GM12878 (cell line): ENCODE measurements at regions not wholly inside any gene's neighbourhood (a gene's known extent, or its start where the extent isn't known, plus 50 kb on each side); places are given as distances from the start of the nearest gene placed in this dataset.

ENCODE experiments used
- ATAC-seq: fragments of 200-7000 bp; cut with Tn5 transposase; 3 replicates; pipeline ENCODE4 v1.9.1; 2020; ENCODE audit warnings: mild to moderate bottlenecking, moderate library complexity
- BruUV-seq: library from RNA; stranded (reverse); fragments of 400-500 nt; replicated peaks from 2 replicates; lab custom pipeline; 2021; lab: Mats Ljungman, UMichigan
- CTCF ChIA-PET: fragments of 300-600 bp; sonication (Branson Sonifier 250); formaldehyde crosslinking; extraction: SDS; loops from one replicate; lab custom pipeline; 2021; ENCODE audit warnings: inconsistent platforms; lab: Yijun Ruan, JAX
- POLR2A ChIA-PET: fragments of 350-600 bp; formaldehyde crosslinking; extraction: SDS; loops from one replicate; lab custom pipeline; 2021; ENCODE audit warnings: inconsistent platforms; lab: Charles Lee
- RAD21 ChIA-PET: fragments of 300-600 bp; sonication (Branson Sonifier 250); formaldehyde crosslinking; loops from one replicate; lab custom pipeline; 2023; ENCODE audit warnings: antibody characterized with exemption; ENCODE audit not compliant: unreplicated experiment; lab: Charles Lee
- SMC1A ChIA-PET: fragments of 300-600 bp; sonication (Branson Sonifier 250); formaldehyde crosslinking; loops from one replicate; lab custom pipeline; 2023; ENCODE audit not compliant: unreplicated experiment, uncharacterized antibody; lab: Charles Lee
- DNase-seq: peaks from one replicate; pipeline ENCODE4 v3.0.0-alpha.2; 2011; ENCODE audit warnings: low read depth, low spot score
- FAIRE-seq: peaks from 3 replicates; lab custom pipeline; 2011; peaks lifted over from hg19 to GRCh38; lab: Jason Lieb, UNC
- H2AFZ ChIP-seq: 2 replicates; pipeline ENCODE4 v1.6.0; 2011; ENCODE audit warnings: low read depth, low read length, control low read depth; ENCODE audit not compliant: control insufficient read depth
- H3K27ac ChIP-seq: 2 replicates; pipeline ENCODE4 v1.5.1; 2011; ENCODE audit warnings: control low read depth; ENCODE audit not compliant: control insufficient read depth, insufficient read depth
- H3K27me3 ChIP-seq, 2 experiments: replicated peaks in 1 of 2; 2 replicates each; pipeline versions ENCODE4 v1.6.0 to v1.6.1; 2011; ENCODE audit warnings: low read length in 1 of 2; ENCODE audit not compliant: control insufficient read depth in 2 of 2, insufficient read depth in 2 of 2
- H3K36me3 ChIP-seq, 2 experiments: 2 replicates each; pipeline ENCODE4 v1.5.1; 2011; ENCODE audit warnings: low read length in 1 of 2; ENCODE audit not compliant: control insufficient read depth in 2 of 2, insufficient read depth in 2 of 2
- H3K4me1 ChIP-seq: 2 replicates; pipeline ENCODE4 v1.6.1; 2011; ENCODE audit warnings: mild to moderate bottlenecking, low read length, moderate library complexity, mixed read lengths; ENCODE audit not compliant: control insufficient read depth, insufficient read depth
- H3K4me2 ChIP-seq: 2 replicates; pipeline ENCODE4 v1.6.0; 2011; ENCODE audit warnings: control low read depth; ENCODE audit not compliant: control insufficient read depth, insufficient read depth
- H3K4me3 ChIP-seq: fragments of 200-600 bp; sonication (generic); 2 replicates; pipeline ENCODE4 v1.5.1; 2016
- H3K79me2 ChIP-seq: 2 replicates; pipeline ENCODE4 v1.6.0; 2011; ENCODE audit warnings: low read length; ENCODE audit not compliant: control insufficient read depth, insufficient read depth
- H3K9ac ChIP-seq: 2 replicates; pipeline ENCODE4 v1.8.0; 2011; ENCODE audit warnings: low read length, control low read depth, mixed read lengths; ENCODE audit not compliant: control insufficient read depth, insufficient read depth
- H3K9me3 ChIP-seq: replicated peaks from 3 replicates; pipeline ENCODE4 v1.5.1; 2011; ENCODE audit warnings: mild to moderate bottlenecking, low read length; ENCODE audit not compliant: control insufficient read depth, insufficient read depth
- H4K20me1 ChIP-seq: 2 replicates; pipeline ENCODE4 v1.6.0; 2011; ENCODE audit not compliant: control insufficient read depth, insufficient read depth
- ATF2 ChIP-seq: IDR thresholded peaks from 2 replicates; pipeline ENCODE4 v1.6.1; 2012; ENCODE audit warnings: low read length, inconsistent platforms
- BHLHE40 ChIP-seq, 2 experiments: fragments of 450-650 bp in 1 of 2; IDR thresholded peaks; 2 replicates each; pipeline ENCODE4 v1.6.1; 2011 to 2017; ENCODE audit warnings: low read depth in 2 of 2, borderline replicate concordance in 1 of 2, improper control_type of control experiment in 1 of 2, low read length in 1 of 2, mild to moderate bottlenecking in 1 of 2
- CTCF ChIP-seq, 3 experiments: IDR thresholded peaks in 2 of 3; conservative IDR thresholded peaks in 1 of 3; 2 replicates each; pipeline ENCODE4 v1.5.1; 2011; ENCODE audit warnings: low read depth in 3 of 3, low read length in 3 of 3, mild to moderate bottlenecking in 3 of 3, control low read depth in 2 of 3, moderate library complexity in 2 of 3, inconsistent platforms in 1 of 3, mixed read lengths in 1 of 3; ENCODE audit not compliant: control insufficient read depth in 2 of 3, insufficient read depth in 1 of 3; ENCODE audit errors: extremely low read depth in 1 of 3
- E2F4 ChIP-seq: IDR thresholded peaks from 2 replicates; pipeline ENCODE4 v1.6.1; 2012; ENCODE audit warnings: low read depth, low read length, improper control_type of control experiment
- IRF5 ChIP-seq: fragments of 450-650 bp; IDR thresholded peaks from 2 replicates; pipeline ENCODE4 v1.6.1; 2017; ENCODE audit warnings: borderline replicate concordance
- PKNOX1 ChIP-seq: fragments of 450-650 bp; IDR thresholded peaks from 2 replicates; pipeline ENCODE4 v1.6.1; 2016; ENCODE audit warnings: mild to moderate bottlenecking
- RUNX3 ChIP-seq: IDR thresholded peaks from 2 replicates; pipeline ENCODE4 v1.6.1; 2012; ENCODE audit warnings: low read length, inconsistent platforms
- SIN3A ChIP-seq: IDR thresholded peaks from 2 replicates; pipeline ENCODE4 v1.6.1; 2012; ENCODE audit warnings: low read depth, low read length, improper control_type of control experiment
- WGBS: methylation state at CpG from one replicate; pipeline ENCODE4 v1.1.6; 2016; ENCODE audit warnings: low lambda C conversion rate; ENCODE audit not compliant: insufficient replicate concordance, insufficient coverage; ENCODE audit errors: missing lambda C conversion rate; 5-methylcytosine and 5-hydroxymethylcytosine counted together
- in situ Hi-C: fragments of 300-500 bp; cut with MboI; formaldehyde crosslinking; loops from 9 replicates; pipeline ENCODE4 v1.14.3; 2018; ENCODE audit warnings: mixed read lengths
- intact Hi-C: fragments of 100-400 bp; cut with micrococcal nuclease; formaldehyde crosslinking; loops from one replicate; pipeline ENCODE4 v1.14.2; 2022; ENCODE audit not compliant: unreplicated experiment

- in situ Hi-C loops (loop anchor here (10.0 kb wide), 1 partner anchor 455 kb away; no protein-coding TSS in a partner anchor), intact Hi-C loops (loop anchor here (10.0 kb wide), 1 partner anchor 1105 kb away; no protein-coding TSS in a partner anchor)
- H3K36me3 ChIP-seq: no peaks in the 10 kb centered on the region
- no peaks in the 10 kb centered on the region for H3K4me1 ChIP-seq
- H3K9ac ChIP-seq: no peak overlapping the region
- no peak overlapping the region for H3K4me3 ChIP-seq
- BruUV-seq: no TSS peak
- no peak overlapping the region for H3K4me2 ChIP-seq
- ChIA-PET RAD21 (no interaction called here), CTCF (no interaction called here), SMC1A (no interaction called here), POLR2A (no interaction called here)
- peak; percentile 55 for ATAC-seq
- H3K27ac ChIP-seq: no peak overlapping the region
- WGBS: 6% methylated on average over 2 of the region's 2 CpGs
- DNase-seq: no peak
- H3K79me2 ChIP-seq: no peaks in the 10 kb centered on the region
- TF ChIP-seq ATF2 (no peak), CTCF (IDR thresholded peaks at IDR 0.05 in 2 of 3, conservative IDR thresholded peaks at IDR 0.05 in 1 of 3; ENCODE audit: control insufficient read depth in 2 of 3, extremely low read depth in 1 of 3, insufficient read depth in 1 of 3, low read depth in 3 of 3, low read length in 3 of 3) (no peak), IRF5 (no peak), PKNOX1 (no peak), E2F4 (no peak), BHLHE40 (IDR thresholded peaks at IDR 0.05; ENCODE audit: borderline replicate concordance in 1 of 2, low read depth in 2 of 2, low read length in 1 of 2) (peak in 1 of 2 experiments; percentile 16; a peak in 1 of 4 replicates), SIN3A (no peak), RUNX3 (peak; percentile 33; the same call in 1 of the 2 replicates)
- H2AFZ ChIP-seq: no peak overlapping the region
- H3K9me3 ChIP-seq: no peaks in the 10 kb centered on the region
- FAIRE-seq: no peak
- no peaks in the 10 kb centered on the region for H3K27me3 ChIP-seq
- no peaks in the 10 kb centered on the region for H4K20me1 ChIP-seq
Observed at GRCh38 chr5:128669803-128670202, 131.8 kb upstream of the FBN2 start.
